CD4-positive, alpha-beta memory T cell (primary cell): ENCODE measurements at regions not wholly inside any gene's neighbourhood (a gene's known extent, or its start where the extent isn't known, plus 50 kb on each side); places are given as distances from the start of the nearest gene placed in this dataset.

ENCODE experiments used
- CTCF ChIA-PET: fragments of 350-600 bp; sonication (Branson Sonifier 250); formaldehyde crosslinking; loops from one replicate; lab custom pipeline; 2021; ENCODE audit warnings: inconsistent platforms; ENCODE audit not compliant: partially characterized antibody; lab: Charles Lee
- POLR2A ChIA-PET: fragments of 350-600 bp; sonication (Branson Sonifier 250); formaldehyde crosslinking; loops from one replicate; lab custom pipeline; 2021; ENCODE audit not compliant: partially characterized antibody; lab: Charles Lee
- DNase-seq, 5 donors: peaks; one replicate each; pipeline versions ENCODE4 v3.0.0 to v3.0.0-alpha.2; 2020 to 2022; ENCODE audit warnings: mixed read lengths in 1 of 5
- H3K27ac ChIP-seq: one replicate; pipeline ENCODE4 v1.7.0; 2013; ENCODE audit warnings: low read depth, low read length
- H3K27me3 ChIP-seq: 2 replicates; pipeline ENCODE4 v1.7.0; 2013; ENCODE audit warnings: mild to moderate bottlenecking, low read length, moderate library complexity; ENCODE audit not compliant: insufficient read depth
- H3K36me3 ChIP-seq: 2 replicates; pipeline ENCODE4 v1.7.0; 2013; ENCODE audit warnings: mild to moderate bottlenecking, low read length, moderate library complexity; ENCODE audit not compliant: insufficient read depth
- H3K4me1 ChIP-seq: 2 replicates; pipeline ENCODE4 v1.7.0; 2013; ENCODE audit warnings: mild to moderate bottlenecking, low read length, moderate library complexity; ENCODE audit not compliant: insufficient read depth
- H3K4me3 ChIP-seq, 2 donors: one replicate each; pipeline ENCODE4 v1.7.0; 2013; ENCODE audit warnings: low read length in 2 of 2, mild to moderate bottlenecking in 1 of 2
- H3K9me3 ChIP-seq, 2 donors: one replicate each; pipeline ENCODE4 v1.7.0; 2013; ENCODE audit warnings: low read length in 2 of 2, control low read depth in 1 of 2; ENCODE audit not compliant: control insufficient read depth in 1 of 2
- H3K27ac Mint-ChIP-seq, 7 donors: one replicate each; pipeline ENCODE4 v1.8.0; 2020 to 2021; ENCODE audit warnings: mixed read lengths in 7 of 7, mild to moderate bottlenecking in 6 of 7, inconsistent platforms in 3 of 7, moderate library complexity in 3 of 7
- H3K27me3 Mint-ChIP-seq, 2 donors: one replicate each; pipeline ENCODE4 v1.8.0; 2020 to 2021; ENCODE audit warnings: mixed read lengths in 2 of 2
- H3K36me3 Mint-ChIP-seq, 2 donors: one replicate each; pipeline ENCODE4 v1.8.0; 2020 to 2021; ENCODE audit warnings: mixed read lengths in 2 of 2, inconsistent platforms in 1 of 2, mild to moderate bottlenecking in 1 of 2
- H3K4me1 Mint-ChIP-seq, 4 donors: one replicate each; pipeline ENCODE4 v1.8.0; 2020 to 2021; ENCODE audit warnings: mixed read lengths in 4 of 4, mild to moderate bottlenecking in 1 of 4
- H3K4me3 Mint-ChIP-seq, 8 donors: one replicate each; pipeline ENCODE4 v1.8.0; 2020 to 2021; ENCODE audit warnings: mixed read lengths in 8 of 8, mild to moderate bottlenecking in 7 of 8, moderate library complexity in 6 of 8, inconsistent platforms in 3 of 8
- H3K9me3 Mint-ChIP-seq, 8 donors: one replicate each; pipeline ENCODE4 v1.8.0; 2020 to 2021; ENCODE audit warnings: mixed read lengths in 8 of 8, mild to moderate bottlenecking in 5 of 8, inconsistent platforms in 3 of 8, moderate library complexity in 1 of 8
- intact Hi-C: fragments of 100-400 bp; cut with micrococcal nuclease; formaldehyde crosslinking; loops from one replicate; pipeline ENCODE4 v1.15.1; 2023

DNA sequence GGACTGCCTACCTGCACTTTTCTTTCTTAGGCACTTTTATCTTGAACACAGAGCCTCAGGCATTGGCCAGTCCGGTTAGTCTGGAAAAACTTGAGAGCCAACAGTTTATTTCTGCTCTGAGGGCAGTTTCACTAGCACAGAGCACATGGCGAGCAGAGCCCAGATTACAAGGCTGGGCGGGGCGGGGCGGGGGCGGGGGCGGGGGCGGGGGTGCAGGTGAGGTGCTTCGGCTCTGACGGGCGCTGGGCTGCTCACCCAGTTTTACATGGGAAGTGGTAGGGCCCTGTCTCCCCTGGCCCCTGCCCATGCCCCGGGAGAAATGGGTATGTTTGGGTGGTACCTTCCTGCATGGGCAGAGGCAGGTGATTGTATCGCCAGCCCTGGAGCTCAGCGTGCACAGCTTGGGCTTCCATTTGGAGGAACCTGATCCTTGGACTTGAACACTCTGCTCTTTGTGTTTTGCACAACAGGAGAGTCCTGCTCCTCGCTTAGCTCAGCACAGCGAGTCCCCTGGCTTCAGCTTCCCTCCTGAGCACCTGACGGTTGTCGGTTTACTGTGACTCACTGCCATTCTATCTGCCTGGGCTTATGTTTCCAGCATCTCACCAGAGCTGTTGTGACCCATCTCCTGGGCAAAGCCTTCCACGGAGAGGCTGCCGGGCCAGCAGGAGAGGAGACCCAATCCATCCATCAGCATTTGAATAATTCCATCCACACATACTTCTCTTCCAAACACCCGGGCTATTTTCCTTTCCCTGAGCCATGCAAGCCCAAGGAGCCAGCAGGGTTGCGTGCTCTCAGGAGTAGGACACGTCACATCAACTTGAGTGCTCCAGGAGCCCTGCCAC, 108.5 kb downstream of the ARF6 start:
- Mint-ChIP-seq H3K4me1 (peaks cover 48 to 80% (median 63%) of the 10 kb centered on the region in 4 donors), H3K4me3 (peak overlapping the region; percentile 82 to 92 (median 86)), H3K27ac (peak overlapping the region; percentile 96 to 99 (median 98)), H3K9me3 (peaks cover 0 to 4% (median 0%) of the 10 kb centered on the region in 8 donors), H3K36me3 (peaks cover 0 to 2% of the 10 kb centered on the region in 2 donors), H3K27me3 (no peaks in the 10 kb centered on the region)
- Histone ChIP-seq H3K27me3 (no peaks in the 10 kb centered on the region), H3K4me1 (peaks cover 71% of the 10 kb centered on the region), H3K36me3 (no peaks in the 10 kb centered on the region), H3K27ac (peak overlapping the region; percentile 94), H3K4me3 (peak overlapping the region; percentile 17 to 67), H3K9me3 (no peaks in the 10 kb centered on the region)
- ChIA-PET CTCF (interaction anchor here (0.6 to 7.0 kb wide), 28 partner anchors 10 to 170 kb away, joined by 3 to 182 read pairs (median 6); partner anchors contain the start of genes ARF6 and NEMF), POLR2A (interaction anchor here (0.6 to 10.5 kb wide), 50 partner anchors 9 to 367 kb away, joined by 3 to 486 read pairs (median 6); partner anchors contain the start of genes ARF6, DNAAF2, NEMF and VCPKMT)
- intact Hi-C loops, result loop anchor here (1.0 kb wide), 6 partner anchors 30 to 122 kb away; no protein-coding TSS in a partner anchor
- peak; percentile 76 to 90 (median 79) for DNase-seq

DNA sequence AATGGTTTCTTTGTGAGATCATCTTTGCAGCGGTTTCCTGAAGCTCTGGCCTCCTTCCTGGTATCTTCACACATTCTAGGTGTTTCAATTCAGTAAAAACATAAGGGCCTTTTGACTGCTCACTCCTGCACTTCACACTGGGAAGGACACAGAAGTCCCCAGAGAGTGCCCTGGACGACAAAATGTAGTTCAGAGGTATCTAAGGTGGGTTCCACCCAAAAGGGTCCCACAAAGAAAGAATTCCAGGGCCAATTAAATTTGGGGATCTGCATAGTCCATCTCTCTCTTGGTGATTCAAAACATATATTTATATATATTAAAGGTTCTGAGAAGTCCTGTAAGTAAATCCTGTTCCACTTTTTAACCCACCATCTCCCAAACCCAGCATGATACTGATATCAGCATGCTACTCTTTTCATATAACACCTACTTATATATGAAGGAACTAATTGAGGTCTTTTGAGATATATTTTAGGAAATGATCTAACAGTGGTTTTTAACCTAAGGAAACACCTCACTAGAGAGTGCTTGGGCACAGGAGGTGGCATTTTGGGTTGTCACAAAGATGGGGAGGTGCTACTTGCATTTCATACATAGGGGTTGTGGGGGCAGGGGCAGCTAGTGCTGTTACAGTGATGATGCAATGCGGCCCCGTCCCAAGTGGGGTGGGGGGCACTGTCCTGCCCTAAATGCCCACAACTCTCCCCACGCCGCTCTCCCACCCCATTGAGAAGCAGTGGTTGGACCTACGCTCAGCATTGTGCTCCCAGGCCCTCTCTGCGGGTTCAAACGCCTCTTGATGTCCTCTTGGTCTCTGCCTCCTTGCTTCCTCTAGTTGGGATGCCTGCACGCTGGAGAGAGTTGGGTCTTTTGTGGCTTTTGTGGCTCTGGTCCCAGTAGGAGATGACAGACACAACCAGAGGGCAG, 109.4 kb downstream of the ARF6 start:
- H3K4me3 ChIP-seq, result peak overlapping the region; percentile 65 to 69
- POLR2A ChIA-PET, result interaction anchor here (0.6 to 10.5 kb wide), 53 partner anchors 8 to 534 kb away, joined by 3 to 486 read pairs (median 6); partner anchors contain the start of genes ARF6, DNAAF2 and NEMF
- Mint-ChIP-seq H3K4me1 (peaks cover 47 to 75% (median 59%) of the 10 kb centered on the region in 4 donors), H3K27me3 (no peaks in the 10 kb centered on the region), H3K4me3 (peak overlapping the region; percentile 83 to 96 (median 87)), H3K27ac (peak overlapping the region; percentile 96 to 99 (median 98)), H3K9me3 (peaks cover 0 to 4% (median 0%) of the 10 kb centered on the region in 8 donors), H3K36me3 (peaks cover 0 to 2% of the 10 kb centered on the region in 2 donors)
- no peaks in the 10 kb centered on the region for H3K36me3 ChIP-seq
- CTCF ChIA-PET, result interaction anchor here (0.6 to 7.0 kb wide), 37 partner anchors 9 to 169 kb away, joined by 3 to 182 read pairs (median 7); partner anchors contain the start of genes ARF6 and NEMF
- no peaks in the 10 kb centered on the region for H3K27me3 ChIP-seq
- peaks cover 69% of the 10 kb centered on the region for H3K4me1 ChIP-seq
- H3K9me3 ChIP-seq, result no peaks in the 10 kb centered on the region
- intact Hi-C loops, result loop anchor here (1.0 kb wide), 10 partner anchors 31 to 140 kb away; no protein-coding TSS in a partner anchor
- DNase-seq, result peak; percentile 75 to 91 (median 83)
- H3K27ac ChIP-seq, result peak overlapping the region; percentile 94

GRCh38 chr14:50002926-50003212, 110.0 kb downstream of the ARF6 start:
- peaks cover 63% of the 10 kb centered on the region for H3K4me1 ChIP-seq
- peak overlapping the region; percentile 94 for H3K27ac ChIP-seq
- H3K4me3 ChIP-seq, result peak overlapping the region; percentile 65 to 69
- peaks cover 0 to 3% (median 0%) of the 10 kb centered on the region in 8 donors for H3K9me3 Mint-ChIP-seq
- H3K36me3 ChIP-seq, result no peaks in the 10 kb centered on the region
- no peaks in the 10 kb centered on the region for H3K27me3 ChIP-seq
- H3K4me3 Mint-ChIP-seq, result peak overlapping the region; percentile 83 to 96 (median 87)
- peaks cover 43 to 69% (median 54%) of the 10 kb centered on the region in 4 donors for H3K4me1 Mint-ChIP-seq
- DNase-seq, result no peak
- H3K27ac Mint-ChIP-seq, result peak overlapping the region; percentile 96 to 99 (median 98)
- no peaks in the 10 kb centered on the region for H3K27me3 Mint-ChIP-seq
- intact Hi-C loops, result loop anchor here (1.0 kb wide), 6 partner anchors 37 to 141 kb away; no protein-coding TSS in a partner anchor
- no peaks in the 10 kb centered on the region for H3K9me3 ChIP-seq
- ChIA-PET POLR2A (interaction anchor here (0.5 to 10.5 kb wide), 36 partner anchors 8 to 534 kb away, joined by 3 to 486 read pairs (median 8); partner anchors contain the start of genes ARF6, DNAAF2, MGAT2 and NEMF), CTCF (interaction anchor here (0.9 to 7.0 kb wide), 25 partner anchors 9 to 150 kb away, joined by 3 to 182 read pairs (median 6); partner anchors contain the start of genes ARF6 and NEMF)
- H3K36me3 Mint-ChIP-seq, result peaks cover 0 to 2% of the 10 kb centered on the region in 2 donors

- peak; percentile 76 to 87 (median 79) for DNase-seq
- intact Hi-C loops, result loop anchor here (1.0 kb wide), 2 partner anchors 59 to 135 kb away; no protein-coding TSS in a partner anchor
- Histone ChIP-seq H3K27me3 (no peaks in the 10 kb centered on the region), H3K4me3 (peak overlapping the region; percentile 65 to 69), H3K4me1 (peaks cover 57% of the 10 kb centered on the region), H3K27ac (peak overlapping the region; percentile 94), H3K9me3 (no peaks in the 10 kb centered on the region), H3K36me3 (no peaks in the 10 kb centered on the region)
- peaks cover 43 to 64% (median 52%) of the 10 kb centered on the region in 4 donors for H3K4me1 Mint-ChIP-seq
- no peaks in the 10 kb centered on the region for H3K27me3 Mint-ChIP-seq
- peak overlapping the region; percentile 83 to 96 (median 87) for H3K4me3 Mint-ChIP-seq
- H3K27ac Mint-ChIP-seq, result peak overlapping the region; percentile 96 to 99 (median 98)
- ChIA-PET POLR2A (interaction anchor here (0.5 to 10.5 kb wide), 35 partner anchors 9 to 383 kb away, joined by 3 to 486 read pairs (median 7); partner anchors contain the start of genes ARF6, DNAAF2, MGAT2 and NEMF), CTCF (interaction anchor here (0.6 to 7.0 kb wide), 31 partner anchors 10 to 150 kb away, joined by 3 to 182 read pairs (median 5); partner anchors contain the start of genes ARF6 and NEMF)
- peaks cover 0 to 2% of the 10 kb centered on the region in 2 donors for H3K36me3 Mint-ChIP-seq
- peaks cover 0 to 3% (median 0%) of the 10 kb centered on the region in 8 donors for H3K9me3 Mint-ChIP-seq
Observed at GRCh38 chr14:50003213-50004021, 110.5 kb downstream of the ARF6 start.

DNA sequence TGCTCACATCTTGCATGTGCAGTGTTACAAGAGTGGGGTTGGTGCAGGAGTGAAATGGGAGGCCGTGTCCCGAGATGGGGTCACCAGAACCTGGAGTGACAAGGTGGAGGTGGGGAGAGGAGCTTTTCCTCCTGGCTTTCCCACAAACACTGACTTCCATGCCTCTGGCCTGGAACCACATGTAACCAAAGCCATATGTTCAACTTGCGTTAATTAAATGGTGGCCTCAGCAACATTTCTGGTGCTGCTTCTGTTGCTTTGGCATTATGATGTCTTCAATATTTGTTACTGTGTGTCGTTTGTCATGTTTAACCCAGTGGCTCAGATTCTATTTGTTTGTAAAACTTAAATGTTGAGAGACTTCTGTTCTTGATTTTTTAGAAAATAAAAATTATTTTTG, 110.2 kb downstream of the VCPKMT start:
- ChIA-PET CTCF (interaction anchor here (0.6 kb wide), 1 partner anchor 98 kb away, joined by 3 read pairs; no protein-coding TSS in a partner anchor), POLR2A (interaction anchor here (1.1 to 9.3 kb wide), 3 partner anchors 34 to 56 kb away, joined by 3 to 293 read pairs (median 3); no protein-coding TSS in a partner anchor)
- intact Hi-C loops, result no loop called here
- no peak overlapping the region for H3K27ac ChIP-seq
- no peaks in the 10 kb centered on the region for H3K27me3 ChIP-seq
- H3K9me3 ChIP-seq, result no peaks in the 10 kb centered on the region
- H3K36me3 Mint-ChIP-seq, result peaks cover 6 to 13% of the 10 kb centered on the region in 2 donors
- H3K4me1 Mint-ChIP-seq, result peaks cover 28 to 37% (median 33%) of the 10 kb centered on the region in 4 donors
- no peak overlapping the region for H3K4me3 Mint-ChIP-seq
- H3K4me3 ChIP-seq, result no peak overlapping the region
- peaks cover 31% of the 10 kb centered on the region for H3K4me1 ChIP-seq
- no peaks in the 10 kb centered on the region for H3K36me3 ChIP-seq
- DNase-seq, result no peak
- H3K27ac Mint-ChIP-seq, result peak overlapping the region in 1 of 7 donors; percentile 35
- no peaks in the 10 kb centered on the region for H3K27me3 Mint-ChIP-seq
- H3K9me3 Mint-ChIP-seq, result peaks cover 0 to 3% (median 0%) of the 10 kb centered on the region in 8 donors
